ENCODE measurements at regions not wholly inside any gene's neighbourhood (a gene's known extent, or its start where the extent isn't known, plus 50 kb on each side); places are given as distances from the start of the nearest gene placed in this dataset.

- Histone ChIP-seq H2BK5ac (ENCODE audit: low read depth, low read length) (no peak overlapping the region), H2BK15ac (ENCODE audit: low read length) (no peak overlapping the region), H4K5ac (ENCODE audit: insufficient read length, low read depth, low read length) (no peak overlapping the region), H3K36me3 (ENCODE audit: control insufficient read depth in 2 of 4, insufficient read depth in 4 of 4, low read length in 3 of 4) (no peaks in the 10 kb centered on the region), H2AK5ac (ENCODE audit: low read depth, low read length) (no peak overlapping the region), H2BK120ac (replicated peaks; ENCODE audit: low read depth, low read length) (no peak overlapping the region), H3K79me2 (ENCODE audit: control insufficient read depth in 1 of 2, insufficient read depth in 2 of 2, low read length in 2 of 2) (peaks cover 0 to 3% of the 10 kb centered on the region in 2 experiments; a peak in 1 of 4 replicates), H2BK12ac (ENCODE audit: low read depth, low read length) (no peak overlapping the region), H3K27me3 (replicated peaks in 1 of 4; ENCODE audit: control insufficient read depth in 3 of 4, extremely low read depth in 1 of 4, insufficient read depth in 3 of 4, low read length in 3 of 4) (peaks cover 0 to 1% (median 0%) of the 10 kb centered on the region in 4 experiments; a peak in 1 of 7 replicates), H3K4me3 (ENCODE audit: extremely low read depth in 1 of 4, insufficient read depth in 2 of 4, low read depth in 3 of 4, low read length in 4 of 4) (no peak overlapping the region), H3K4ac (replicated peaks; ENCODE audit: insufficient read length, low read depth, low read length) (no peak overlapping the region), H3K14ac (ENCODE audit: insufficient read length) (no peak overlapping the region), H3K79me1 (ENCODE audit: low read depth, low read length) (no peaks in the 10 kb centered on the region), H4K8ac (ENCODE audit: extremely low read depth, insufficient read depth, low read length) (no peak overlapping the region), H4K91ac (replicated peaks; ENCODE audit: insufficient read length, low read length) (no peak overlapping the region), H3K4me1 (replicated peaks in 1 of 4; ENCODE audit: control insufficient read depth in 3 of 4, insufficient read depth in 4 of 4, low read length in 3 of 4) (peaks cover 0 to 2% (median under 1%) of the 10 kb centered on the region in 4 experiments; a peak in 1 of 7 replicates), H2BK20ac (ENCODE audit: low read length) (no peak overlapping the region), H2AFZ (ENCODE audit: low read length) (no peak overlapping the region), H3K23me2 (ENCODE audit: low read depth, low read length) (no peaks in the 10 kb centered on the region), H3K4me2 (ENCODE audit: insufficient read depth in 1 of 2, low read depth in 2 of 2, low read length in 2 of 2) (no peak overlapping the region), H3K23ac (ENCODE audit: insufficient read length) (no peak overlapping the region), H3K27ac (ENCODE audit: low read depth, low read length) (no peak overlapping the region), H3K18ac (ENCODE audit: extremely low read depth, low read length) (no peak overlapping the region), H3K56ac (replicated peaks; ENCODE audit: insufficient read length, low read depth, low read length) (no peak overlapping the region), H3K9me3 (ENCODE audit: insufficient read depth in 2 of 2, low read depth in 1 of 2, low read length in 1 of 2) (no peaks in the 10 kb centered on the region), H3K9ac (replicated peaks in 1 of 4; ENCODE audit: extremely low read depth in 1 of 4, low read depth in 3 of 4, low read length in 3 of 4) (no peak overlapping the region), H4K20me1 (replicated peaks in 1 of 2; ENCODE audit: control insufficient read depth in 1 of 2, insufficient read depth in 2 of 2, low read length in 2 of 2) (no peaks in the 10 kb centered on the region)
- 95% methylated on average over 6 of the region's 6 CpGs; no CpG with 5 or more reads in 1 of the 2 experiments for WGBS, 2 experiments (ENCODE audit: extremely low coverage in 1 of 2, insufficient coverage in 1 of 2, insufficient read length in 1 of 2, insufficient replicate concordance in 2 of 2, low coverage in 1 of 2, low lambda C conversion rate in 2 of 2, missing lambda C conversion rate in 1 of 2)
- FAIRE-seq (no peak), DNase-seq (ENCODE audit: low read depth in 1 of 2, low spot score in 2 of 2) (no peak)
- TF ChIP-seq SIRT6 (IDR thresholded peaks at IDR 0.05; ENCODE audit: low read length) (no peak), CREB1 (IDR thresholded peaks at IDR 0.05) (no peak), EGR1 (IDR thresholded peaks at IDR 0.05; ENCODE audit: borderline replicate concordance, low read depth, low read length) (no peak), TBP (IDR thresholded peaks at IDR 0.05; ENCODE audit: low read depth, low read length) (no peak), SP1 (IDR thresholded peaks at IDR 0.05; ENCODE audit: low read depth, low read length) (no peak), POLR2AphosphoS5 (IDR thresholded peaks at IDR 0.05; ENCODE audit: low read depth, low read length) (no peak), SUZ12 (IDR thresholded peaks at IDR 0.05; ENCODE audit: low read length) (no peak)
- CTCF ChIA-PET (ENCODE audit: partially characterized antibody), result interaction anchor here (1.4 to 1.6 kb wide), 2 partner anchors 35 to 36 kb away, joined by 3 to 6 read pairs; no protein-coding TSS in a partner anchor
- POLR2A ChIA-PET (ENCODE audit: partially characterized antibody), result interaction anchor here (1.5 kb wide), 1 partner anchor 13 kb away, joined by 5 read pairs; no protein-coding TSS in a partner anchor
These were observed 198.8 kb downstream of the FAT3 start for GRCh38 chr11:92423115-92424034.
